NCI-H1694 treated with DMSO at 0.1 percent for 48 hours (cell line): ENCODE measurements at regions not wholly inside any gene's neighbourhood (a gene's known extent, or its start where the extent isn't known, plus 50 kb on each side); places are given as distances from the start of the nearest gene placed in this dataset.
"Not testable (repeated sequence)": the region's sequence is repeated elsewhere in the genome, so short reads cannot be mapped to it uniquely, and the experiment has no call there.

Source experiments
- DNase-seq: peaks from one replicate; lab custom pipeline; 2025; lab: John Stamatoyannopoulos, UW

DNA sequence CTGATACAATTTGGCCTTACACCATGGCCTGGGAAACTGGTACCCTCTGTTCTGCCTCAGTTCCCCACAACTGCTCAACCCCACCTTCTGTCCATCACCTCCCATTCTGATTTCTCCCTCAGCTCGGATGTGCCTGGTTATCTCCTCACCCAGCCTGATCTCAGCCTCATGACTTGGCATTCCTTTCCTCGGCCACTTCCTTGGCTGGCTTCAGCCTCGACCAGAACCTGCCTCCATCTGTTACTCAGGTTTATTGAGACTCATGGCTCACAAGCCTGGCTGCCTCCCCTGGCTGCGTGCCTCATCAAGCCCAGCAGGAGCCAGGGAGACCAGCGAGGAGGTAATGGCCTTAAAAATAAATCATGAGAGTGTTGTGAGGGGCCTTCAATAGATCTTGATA is 356.2 kb upstream of the SPRED2 start:
- peak; percentile 14 for DNase-seq

DNA sequence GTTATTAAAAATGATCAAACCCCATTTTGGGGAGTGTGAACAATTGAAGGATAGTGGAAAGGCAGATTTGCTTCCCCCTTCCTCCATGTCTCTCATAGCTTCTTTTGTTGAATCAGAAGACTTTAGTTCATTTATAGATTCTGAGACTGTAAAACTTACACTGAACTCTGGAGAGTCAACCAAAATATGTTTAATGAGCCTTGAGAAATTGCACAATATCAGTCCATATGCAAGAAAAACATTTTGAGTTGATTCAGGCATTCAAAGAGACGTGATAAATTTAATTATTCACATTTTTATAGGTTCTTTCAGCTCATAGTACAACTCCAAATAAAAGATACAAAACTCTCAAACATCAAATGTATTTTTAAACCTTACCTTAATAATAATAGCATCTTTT is 354.4 kb upstream of the SPRED2 start:
- DNase-seq, result no peak

DNA sequence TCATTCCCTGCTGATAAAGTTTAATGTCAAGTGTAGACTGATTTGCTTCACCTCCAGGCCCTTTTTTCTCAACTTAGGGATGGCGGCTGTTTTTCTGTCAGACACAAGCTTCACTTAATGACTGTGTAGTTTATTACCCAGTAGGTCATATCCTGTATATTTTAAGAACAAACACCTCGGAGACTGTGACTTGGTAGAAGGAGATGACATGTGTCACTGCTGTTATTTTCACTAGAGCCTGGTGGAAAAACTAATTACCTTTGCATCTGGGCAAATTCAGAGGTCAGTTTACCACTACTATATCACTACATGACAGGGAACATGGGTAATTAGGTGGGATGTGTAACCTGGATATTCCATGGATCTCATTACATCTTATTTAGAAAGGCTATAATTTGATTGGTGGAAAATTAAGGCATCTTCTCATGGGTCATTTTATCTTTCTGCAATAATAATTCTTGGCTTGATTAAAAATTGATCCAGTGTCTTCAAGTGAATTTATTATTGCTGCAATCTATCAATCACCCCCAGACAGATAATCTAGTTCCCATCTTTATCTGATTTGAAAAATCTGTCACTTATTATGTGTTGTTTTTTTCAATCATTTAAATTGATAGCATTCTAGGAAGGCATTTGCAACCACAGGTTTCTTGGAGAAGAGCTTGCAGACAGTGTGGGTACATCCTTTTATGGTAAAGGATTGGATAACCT is 353.8 kb upstream of the SPRED2 start:
- DNase-seq, result no peak

DNA sequence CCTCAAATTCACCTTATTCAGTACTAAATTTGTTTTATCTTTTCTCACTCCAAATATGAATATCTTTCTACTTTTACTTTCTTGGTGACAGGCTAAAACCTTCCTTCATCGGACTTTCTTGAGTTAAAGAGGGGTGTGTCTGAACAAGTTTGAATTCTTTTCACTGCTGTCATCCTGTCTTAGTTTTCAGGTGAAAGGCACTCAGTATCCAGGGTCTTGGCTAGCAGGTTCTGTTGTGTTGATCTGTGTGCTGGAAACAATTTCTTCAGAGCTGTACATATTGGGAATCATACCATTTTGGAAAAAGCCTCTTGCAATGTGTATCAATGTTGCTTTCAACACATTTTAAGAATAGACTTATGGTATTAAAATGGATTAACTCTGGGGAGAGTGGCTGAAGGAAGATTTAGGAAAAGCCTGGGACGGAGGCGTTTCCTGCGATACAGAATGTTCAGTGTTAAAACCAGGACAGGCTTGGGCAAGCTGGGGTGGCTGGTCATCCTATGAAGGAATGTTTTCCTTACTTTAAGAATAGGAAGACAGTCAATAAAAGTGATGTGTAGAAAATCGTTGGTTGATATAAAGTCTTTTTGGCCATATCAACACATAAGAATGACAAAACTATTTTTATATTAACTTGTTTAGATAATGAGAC is 350.7 kb upstream of the SPRED2 start:
- DNase-seq, result no peak

DNA sequence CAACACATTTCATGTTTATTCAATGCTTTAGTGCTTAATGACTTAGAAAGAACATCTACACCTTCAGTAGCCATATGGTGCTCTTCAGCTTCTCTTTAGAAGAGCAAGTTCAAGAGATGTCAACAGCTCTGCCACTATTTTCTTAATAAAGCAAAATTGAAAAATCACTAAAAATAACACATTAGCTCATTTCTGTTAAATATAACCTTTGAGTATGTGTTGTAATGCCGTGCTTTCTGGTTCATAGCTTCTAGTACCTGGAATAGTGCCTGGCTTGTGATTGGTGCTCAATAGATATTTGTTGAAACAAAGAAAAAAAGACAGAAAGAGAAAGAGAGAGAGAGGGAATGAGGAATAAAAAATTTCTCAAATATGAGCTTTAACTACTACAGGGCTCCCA is 349.8 kb upstream of the SPRED2 start:
- no peak for DNase-seq

DNA sequence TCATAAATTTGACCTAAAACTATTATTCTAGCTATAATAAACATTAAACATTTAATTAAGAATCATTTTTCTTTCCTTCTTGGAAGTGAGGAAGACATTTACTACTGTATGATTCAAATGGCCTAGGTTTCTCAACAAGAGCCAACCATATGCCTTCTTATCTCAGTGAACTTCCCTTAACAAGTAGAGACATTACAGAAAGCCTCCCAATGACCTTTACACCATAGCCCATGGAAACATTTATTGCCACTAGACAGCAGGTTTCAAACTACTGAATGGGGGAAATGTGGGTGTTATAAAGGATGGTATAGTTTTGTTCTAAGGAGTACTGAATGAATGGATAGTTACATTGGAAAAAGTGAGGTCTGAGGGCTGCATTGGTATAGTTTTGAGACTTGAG is 349.4 kb upstream of the SPRED2 start:
- DNase-seq, result no peak

DNA sequence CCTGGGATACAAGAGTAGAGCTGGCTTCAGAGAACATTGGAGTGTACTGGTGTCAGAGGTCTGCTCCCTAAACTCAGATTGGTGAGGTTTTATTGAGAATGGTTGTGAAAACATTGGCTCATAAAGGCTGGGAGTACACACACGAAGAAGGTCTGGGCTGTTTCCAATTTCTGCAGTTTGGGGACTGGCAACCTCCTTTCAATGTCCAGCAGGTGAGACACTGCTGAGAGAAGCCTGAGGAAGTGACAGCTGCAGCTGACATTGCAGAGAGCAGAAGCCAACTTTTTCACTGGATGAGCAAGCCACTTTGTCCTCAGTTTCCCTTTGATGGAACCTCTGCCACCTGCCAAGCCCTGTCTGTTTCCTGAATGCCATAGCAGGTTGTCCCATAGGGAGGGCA is 346.6 kb upstream of the SPRED2 start:
- DNase-seq, result no peak

DNA sequence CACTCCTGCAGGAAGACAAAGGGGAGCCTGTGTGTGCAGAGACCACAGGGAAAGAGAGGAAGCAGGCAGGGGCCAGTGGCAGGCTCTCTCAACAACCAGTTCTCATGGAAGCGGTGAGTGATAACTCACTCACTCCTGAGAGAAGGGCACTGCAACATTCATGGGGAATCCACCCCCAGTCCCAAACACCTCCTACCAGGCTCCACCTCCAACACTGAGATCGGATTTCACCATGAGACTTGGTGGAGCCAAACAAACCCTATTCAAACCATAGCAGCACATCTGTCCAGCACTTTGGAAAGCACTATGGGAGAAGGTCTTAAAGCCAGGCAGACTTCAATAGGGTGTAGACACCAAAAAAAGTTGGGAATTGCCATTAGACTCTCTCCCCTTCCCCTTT is 345.7 kb upstream of the SPRED2 start:
- no peak for DNase-seq

DNA sequence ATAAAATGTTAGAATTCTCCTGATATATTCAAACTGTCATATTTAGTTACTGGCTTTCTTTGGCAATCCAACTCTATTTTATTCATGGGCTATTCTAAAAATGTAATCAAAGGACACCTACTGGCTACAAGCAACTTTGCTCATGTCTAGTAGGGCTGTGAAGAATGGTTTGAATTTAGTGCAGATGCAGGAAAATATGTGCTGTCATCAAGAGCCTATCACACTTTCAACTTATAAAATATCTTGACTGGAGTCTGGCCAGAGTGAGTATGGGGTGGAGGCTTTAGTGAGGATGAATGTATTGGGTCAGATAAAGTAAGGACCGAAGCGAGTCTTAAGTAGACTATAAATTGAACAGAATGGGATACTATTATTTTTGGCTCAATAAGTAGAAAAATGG is 343.4 kb upstream of the SPRED2 start:
- DNase-seq, result no peak

DNA sequence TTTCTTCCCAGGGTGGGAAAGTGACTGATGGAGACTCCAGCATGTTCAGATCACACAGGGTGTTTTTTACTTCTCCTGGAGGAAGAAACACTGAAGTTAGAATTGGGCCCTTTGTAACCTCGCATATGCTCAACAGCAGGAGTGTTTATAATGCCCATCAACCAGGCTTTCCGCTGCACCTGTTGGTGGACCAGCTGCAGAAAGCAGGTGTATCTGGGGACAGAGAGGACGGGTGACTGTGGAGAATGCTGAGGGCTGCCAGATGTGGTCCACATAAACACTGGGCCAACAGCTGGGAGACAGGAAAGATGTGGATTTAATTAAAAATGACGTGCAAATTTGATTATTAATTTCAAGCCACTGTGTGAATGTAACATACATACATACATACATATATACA is 335.5 kb upstream of the SPRED2 start:
- DNase-seq, result no peak

DNA sequence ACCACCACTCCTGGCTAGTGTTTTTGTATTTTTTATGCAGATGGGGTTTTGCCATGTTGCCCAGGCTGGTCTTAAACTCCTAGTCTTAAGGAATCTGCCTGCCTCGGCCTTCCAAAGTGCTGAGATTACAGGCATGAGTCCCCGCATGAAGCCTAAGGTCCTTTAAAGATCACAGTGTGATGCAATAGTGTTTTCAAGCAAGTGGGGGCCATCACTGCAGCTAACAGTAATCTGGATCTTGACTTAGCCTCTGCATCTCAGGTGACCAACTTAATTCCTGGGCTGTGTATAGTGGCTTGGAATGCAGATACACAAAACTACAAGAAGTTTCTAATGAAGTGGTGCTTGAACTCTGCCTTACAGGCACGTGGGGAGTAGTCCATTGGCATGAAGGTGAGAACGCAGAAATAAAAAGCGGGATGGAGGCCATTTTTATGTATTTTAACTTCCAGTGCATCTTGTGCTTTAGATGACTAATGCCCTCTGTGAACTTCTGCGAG is 334.4 kb upstream of the SPRED2 start:
- DNase-seq, result no peak

DNA sequence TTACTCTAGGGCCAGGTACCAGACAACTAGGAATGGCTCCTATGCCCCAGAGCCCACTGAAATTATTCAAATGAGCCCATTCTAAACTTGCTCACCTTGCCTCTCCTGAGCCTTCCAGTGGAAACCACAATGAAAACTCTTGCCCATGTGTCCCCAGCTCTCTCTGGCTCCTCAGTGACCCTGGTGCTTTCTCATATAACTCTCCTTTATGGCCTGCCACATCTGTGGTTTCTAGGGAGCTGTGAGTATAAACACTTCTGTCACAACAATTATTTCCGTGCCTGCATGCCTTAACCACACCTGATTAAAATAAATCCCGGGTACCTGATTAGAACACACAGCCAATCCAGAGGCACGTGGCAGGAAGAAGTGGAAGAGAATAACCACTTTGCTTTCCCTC is 333.0 kb upstream of the SPRED2 start:
- no peak for DNase-seq

DNA sequence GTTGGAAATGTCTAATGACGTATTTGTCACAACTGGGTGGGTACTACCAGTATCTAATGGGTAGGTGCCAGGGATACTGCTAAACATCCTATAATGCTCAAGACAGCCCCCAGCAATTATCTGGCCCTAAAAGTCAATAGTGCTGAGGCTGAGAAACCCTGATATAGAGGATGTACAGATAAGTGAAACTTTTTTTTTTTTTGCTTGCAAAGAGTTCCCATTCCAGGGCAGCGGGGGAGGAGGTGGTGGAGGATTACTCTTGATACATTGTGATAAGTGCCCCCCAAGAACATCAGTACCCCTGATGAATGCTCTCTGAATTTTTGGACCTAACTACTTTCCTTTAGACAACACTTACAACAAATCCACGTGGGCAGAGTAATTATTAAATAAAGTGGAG is 329.7 kb upstream of the SPRED2 start:
- DNase-seq, result no peak

DNA sequence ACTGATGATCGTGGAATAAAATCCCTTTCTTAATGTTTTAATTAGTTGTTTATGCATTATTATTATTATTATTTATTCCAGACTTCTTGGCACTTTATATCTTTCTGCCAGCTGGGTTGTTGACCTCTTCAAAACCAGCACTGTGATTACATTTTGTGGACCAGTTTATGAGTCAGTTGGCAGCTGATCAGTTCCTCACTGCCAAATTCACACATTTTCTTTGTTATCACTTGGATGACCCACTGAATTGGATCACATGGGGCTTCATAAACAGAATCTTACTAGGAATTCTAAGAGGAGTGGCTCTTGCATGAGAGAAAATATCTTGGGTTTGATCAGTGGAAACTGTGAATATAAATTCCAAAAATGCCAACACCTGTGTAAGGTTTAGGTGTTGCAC is 321.8 kb upstream of the SPRED2 start:
- DNase-seq, result no peak

DNA sequence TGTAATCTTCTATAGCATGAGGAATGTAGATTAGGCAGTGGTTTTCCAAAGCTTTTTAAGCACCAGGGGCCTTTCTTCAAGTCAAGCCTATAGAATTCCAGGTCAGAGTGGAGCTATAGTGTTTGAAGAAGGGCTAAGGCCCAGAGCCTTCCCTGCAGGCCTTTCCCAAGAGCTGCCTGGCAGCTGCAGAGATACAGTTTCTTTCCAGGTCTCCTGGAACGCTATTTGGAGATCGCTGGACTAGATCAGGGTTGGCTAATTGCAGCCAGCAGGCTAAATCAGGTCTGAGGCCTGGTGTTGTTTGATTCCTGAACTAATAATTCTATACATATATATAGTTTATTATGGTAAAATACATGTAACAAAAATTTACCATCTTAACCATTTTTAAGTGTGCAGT is 319.0 kb upstream of the SPRED2 start:
- DNase-seq, result no peak

DNA sequence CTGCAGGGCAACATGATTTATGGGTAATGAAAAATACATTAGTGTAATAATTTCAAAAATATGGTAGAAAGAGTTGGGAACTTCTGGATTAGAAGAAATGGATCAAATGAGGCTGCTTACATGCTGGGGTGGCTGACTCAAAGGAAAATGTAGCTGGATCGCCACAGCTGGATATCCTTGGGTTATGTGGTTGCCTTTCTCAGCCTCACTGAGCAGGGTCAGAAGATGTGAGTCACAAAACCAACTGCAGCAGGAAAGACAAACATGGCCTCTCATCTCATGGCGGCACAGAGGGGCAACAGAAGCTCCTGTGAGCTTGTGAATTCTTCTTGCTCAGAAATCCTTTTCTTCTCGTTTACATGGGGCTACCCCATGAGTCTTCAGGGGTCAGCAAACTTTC is 317.1 kb upstream of the SPRED2 start:
- DNase-seq, result no peak

DNA sequence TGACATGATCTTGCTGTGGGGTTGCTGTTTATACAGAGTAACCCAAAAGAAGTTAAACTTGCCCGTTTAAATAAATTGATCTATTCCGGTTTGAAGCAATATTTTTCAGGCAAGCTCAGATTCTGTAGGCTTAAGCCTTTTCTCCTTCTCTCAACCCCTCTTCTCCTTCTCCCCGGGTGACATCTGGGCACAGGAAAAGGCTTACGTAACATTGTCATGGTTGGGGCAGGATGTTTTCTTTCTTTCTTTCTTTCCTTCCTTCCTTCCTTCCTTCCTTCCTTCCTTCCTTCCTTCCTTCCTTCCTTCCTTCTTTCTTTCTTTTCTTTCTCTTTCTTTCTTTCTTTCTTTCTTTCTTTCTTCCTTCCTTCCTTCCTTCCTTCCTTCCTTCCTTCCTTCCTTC is 315.5 kb upstream of the SPRED2 start:
- not testable (repeated sequence) for DNase-seq

DNA sequence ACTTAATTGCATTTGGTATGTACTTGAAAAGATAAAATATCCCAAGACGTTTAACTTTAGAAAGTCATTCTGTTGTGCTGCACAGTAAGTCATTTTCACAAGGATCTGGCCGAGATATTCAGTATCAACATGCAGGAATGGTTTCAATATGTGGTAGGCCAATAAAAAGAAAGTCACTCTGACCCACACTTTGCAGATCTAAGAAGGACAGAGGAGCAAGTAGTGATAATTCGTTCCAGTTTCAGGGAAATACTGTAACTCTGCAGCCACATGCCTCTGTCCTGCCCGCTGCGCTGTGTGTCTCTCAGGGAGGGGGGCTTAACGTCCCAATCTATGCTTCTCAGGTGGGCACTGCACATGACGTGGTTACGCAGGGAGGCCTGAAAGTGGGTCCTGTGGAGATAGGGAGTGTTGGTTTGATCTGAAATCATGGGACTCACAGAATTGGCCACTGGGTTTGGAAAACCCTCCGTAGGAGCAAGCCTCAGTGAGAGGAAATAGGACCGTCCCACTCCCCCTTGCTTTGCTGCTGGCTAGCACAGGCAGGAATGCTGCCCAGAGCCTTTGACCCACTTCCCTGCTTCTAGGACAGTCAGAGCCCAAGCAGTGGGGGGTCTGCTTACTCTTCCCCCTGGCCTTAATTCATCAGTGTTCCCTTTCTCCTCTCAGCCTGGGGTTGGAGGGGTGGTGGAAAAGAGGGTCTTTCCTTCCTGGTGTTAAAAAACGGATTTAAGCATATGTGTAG is 314.7 kb upstream of the SPRED2 start:
- DNase-seq, result no peak

DNA sequence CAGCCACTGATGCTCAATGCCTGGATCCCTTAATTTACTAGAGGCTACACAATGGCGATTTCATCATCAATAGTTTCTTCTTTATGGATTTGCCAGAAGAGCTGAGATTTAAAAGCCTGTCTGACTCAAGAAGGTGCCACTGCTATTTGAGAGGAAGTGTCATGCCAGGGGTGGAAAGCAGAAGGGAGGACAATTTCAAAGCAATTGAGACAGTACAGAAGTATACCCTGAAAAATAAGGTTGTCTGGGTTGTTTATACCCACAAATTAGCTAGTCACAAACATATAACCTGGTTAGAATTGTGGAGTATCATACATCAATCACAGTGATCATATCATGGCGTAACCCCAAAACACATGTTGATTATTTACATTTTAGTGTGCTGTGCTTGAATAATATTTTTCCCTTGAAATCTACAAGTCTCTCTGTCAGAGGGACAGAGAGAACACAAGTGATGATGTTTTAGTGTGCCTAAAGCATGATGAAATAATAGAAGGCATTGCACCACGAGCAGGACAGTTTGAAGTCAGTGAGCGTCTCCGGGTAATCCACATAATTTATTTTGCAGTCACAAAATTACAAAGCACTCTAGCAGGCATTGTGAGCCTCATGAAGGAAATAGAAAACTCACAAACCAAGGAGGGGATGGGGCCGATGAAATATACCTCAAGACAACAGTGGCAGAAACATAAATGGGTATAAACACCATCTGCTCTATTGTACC is 312.2 kb upstream of the SPRED2 start:
- DNase-seq, result no peak

DNA sequence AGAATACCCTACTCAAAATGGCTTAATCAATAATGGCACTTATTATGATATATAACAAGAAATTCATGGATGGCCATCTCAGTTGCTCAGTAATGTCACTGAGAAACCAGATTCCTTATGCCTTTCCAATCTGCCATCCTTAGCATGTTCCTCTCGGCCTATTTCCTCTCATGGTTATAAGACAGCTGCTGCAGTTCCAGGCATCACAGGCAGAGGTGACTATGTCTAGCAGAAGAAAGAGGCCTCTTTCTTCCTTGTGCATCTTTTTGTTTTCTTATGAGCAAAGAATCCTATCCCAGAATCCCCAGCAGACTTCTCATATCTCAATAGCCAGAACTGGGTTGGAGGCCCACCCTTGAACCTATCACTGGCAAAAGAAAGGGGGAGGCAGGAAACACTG is 310.6 kb upstream of the SPRED2 start:
- DNase-seq, result no peak

DNA sequence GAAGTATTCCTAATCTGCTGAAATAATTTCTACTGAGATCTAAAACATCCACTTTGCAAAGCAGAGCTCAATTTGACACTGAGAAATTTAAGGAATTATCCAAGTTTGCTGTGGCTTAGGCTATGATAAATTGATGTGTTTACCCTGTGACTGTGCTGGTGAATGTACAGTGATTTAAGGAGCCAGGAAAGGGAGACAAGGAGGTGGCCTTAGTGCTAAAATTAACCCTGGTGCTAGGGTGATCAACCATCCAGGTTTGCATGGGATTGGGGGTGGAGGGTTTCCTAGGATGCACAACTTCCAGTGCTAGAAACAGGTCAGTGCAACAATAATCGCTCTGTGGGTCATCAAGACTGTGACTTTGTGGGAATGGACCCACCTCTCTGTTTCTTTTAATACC is 307.5 kb upstream of the SPRED2 start:
- DNase-seq, result no peak

DNA sequence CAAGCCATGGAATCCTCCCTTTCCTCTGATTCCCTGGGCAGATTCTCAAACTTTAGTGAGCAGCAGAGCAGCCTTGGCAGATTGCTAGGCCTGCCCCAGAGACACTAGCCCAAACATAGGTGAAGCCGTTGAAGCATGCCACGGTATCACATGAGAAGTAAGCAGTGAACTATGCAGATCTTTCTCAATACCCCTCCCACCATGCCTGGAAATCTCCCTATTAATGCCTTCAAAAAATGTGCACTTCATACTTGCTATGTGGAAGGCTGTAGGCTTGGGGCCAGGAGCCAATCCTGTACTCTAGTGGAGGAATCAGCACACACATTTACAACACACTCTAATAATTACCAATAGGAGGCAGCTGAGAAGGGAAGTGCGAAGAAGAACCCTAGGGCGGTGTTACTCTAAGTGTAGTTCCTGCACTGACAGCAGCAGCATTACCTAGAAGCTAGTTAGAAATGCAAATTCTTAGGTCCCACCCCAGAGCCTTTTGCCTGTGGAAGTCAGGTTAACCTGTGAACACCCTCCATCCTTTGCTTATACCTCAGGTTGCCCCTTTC is 305.1 kb upstream of the SPRED2 start:
- no peak for DNase-seq
